ENCODE measurements at regions not wholly inside any gene's neighbourhood (a gene's known extent, or its start where the extent isn't known, plus 50 kb on each side); places are given as distances from the start of the nearest gene placed in this dataset.

DNA sequence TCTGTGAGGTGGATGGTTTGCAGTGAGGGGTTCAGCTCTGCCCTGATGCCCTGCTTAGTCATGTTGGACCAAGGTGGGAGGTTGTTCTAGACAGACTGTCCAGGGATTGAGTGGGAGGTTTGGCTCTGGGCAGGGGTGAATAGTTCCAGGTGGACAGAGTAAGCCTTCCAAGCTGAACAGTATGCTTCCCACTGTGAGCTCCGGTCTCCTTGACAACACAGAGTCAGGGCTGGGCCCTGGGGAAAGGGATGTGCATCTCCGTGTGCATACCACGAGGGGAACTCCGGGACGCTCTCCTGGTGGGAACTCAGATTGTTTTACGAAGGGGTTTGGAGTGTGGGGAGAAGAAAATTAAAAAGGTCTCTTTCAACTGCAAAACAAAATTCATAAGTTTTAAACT is 174.7 kb downstream of the DHX35 start:
- TF ChIP-seq, protein P1, sequence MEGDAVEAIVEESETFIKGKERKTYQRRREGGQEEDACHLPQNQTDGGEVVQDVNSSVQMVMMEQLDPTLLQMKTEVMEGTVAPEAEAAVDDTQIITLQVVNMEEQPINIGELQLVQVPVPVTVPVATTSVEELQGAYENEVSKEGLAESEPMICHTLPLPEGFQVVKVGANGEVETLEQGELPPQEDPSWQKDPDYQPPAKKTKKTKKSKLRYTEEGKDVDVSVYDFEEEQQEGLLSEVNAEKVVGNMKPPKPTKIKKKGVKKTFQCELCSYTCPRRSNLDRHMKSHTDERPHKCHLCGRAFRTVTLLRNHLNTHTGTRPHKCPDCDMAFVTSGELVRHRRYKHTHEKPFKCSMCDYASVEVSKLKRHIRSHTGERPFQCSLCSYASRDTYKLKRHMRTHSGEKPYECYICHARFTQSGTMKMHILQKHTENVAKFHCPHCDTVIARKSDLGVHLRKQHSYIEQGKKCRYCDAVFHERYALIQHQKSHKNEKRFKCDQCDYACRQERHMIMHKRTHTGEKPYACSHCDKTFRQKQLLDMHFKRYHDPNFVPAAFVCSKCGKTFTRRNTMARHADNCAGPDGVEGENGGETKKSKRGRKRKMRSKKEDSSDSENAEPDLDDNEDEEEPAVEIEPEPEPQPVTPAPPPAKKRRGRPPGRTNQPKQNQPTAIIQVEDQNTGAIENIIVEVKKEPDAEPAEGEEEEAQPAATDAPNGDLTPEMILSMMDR (IDR thresholded peaks at IDR 0.05; ENCODE audit: extremely low read depth in 1 of 2, insufficient read depth in 1 of 2, low read depth in 1 of 2, low read length in 2 of 2), result no peak
- TF ChIP-seq, protein P2, sequence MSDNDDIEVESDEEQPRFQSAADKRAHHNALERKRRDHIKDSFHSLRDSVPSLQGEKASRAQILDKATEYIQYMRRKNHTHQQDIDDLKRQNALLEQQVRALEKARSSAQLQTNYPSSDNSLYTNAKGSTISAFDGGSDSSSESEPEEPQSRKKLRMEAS (IDR thresholded peaks at IDR 0.05; ENCODE audit: insufficient read depth, insufficient read length), result no peak
- no peak for TF ChIP-seq JUN (IDR thresholded peaks at IDR 0.05; ENCODE audit: borderline replicate concordance, insufficient read depth, insufficient read length, low read depth)
- no peak for TF ChIP-seq FOS (IDR thresholded peaks at IDR 0.05; ENCODE audit: borderline replicate concordance, insufficient read depth, low read length)
- no peak for TF ChIP-seq MYC (IDR thresholded peaks at IDR 0.05; ENCODE audit: low read depth, low read length)
- no peak for TF ChIP-seq POLR2A (IDR thresholded peaks at IDR 0.05; ENCODE audit: low read depth, low read length)
